ENCODE measurements at regions not wholly inside any gene's neighbourhood (a gene's known extent, or its start where the extent isn't known, plus 50 kb on each side); places are given as distances from the start of the nearest gene placed in this dataset.

DNA sequence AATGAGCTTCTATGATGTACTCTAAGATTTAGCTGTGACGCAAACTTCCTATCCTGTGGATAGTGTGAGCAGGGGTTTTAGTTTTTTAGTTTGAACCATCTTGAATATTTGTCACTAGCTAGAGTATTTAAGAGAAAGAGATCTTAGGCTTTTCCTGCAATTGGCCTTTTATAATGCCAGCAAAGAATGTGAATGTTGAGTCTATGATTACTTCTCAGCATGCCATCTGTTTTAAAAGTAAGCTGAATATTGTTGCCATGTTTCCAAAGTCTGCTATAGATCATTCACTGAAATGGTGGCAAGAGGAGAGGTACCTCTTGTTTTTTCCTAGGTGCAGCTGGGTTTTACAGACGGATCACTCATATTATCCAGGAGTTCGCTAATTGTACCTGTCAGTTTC, 1783.6 kb upstream of the FLRT2 start:
- DNase-seq (ENCODE audit: low read depth, low spot score) = no peak

DNA sequence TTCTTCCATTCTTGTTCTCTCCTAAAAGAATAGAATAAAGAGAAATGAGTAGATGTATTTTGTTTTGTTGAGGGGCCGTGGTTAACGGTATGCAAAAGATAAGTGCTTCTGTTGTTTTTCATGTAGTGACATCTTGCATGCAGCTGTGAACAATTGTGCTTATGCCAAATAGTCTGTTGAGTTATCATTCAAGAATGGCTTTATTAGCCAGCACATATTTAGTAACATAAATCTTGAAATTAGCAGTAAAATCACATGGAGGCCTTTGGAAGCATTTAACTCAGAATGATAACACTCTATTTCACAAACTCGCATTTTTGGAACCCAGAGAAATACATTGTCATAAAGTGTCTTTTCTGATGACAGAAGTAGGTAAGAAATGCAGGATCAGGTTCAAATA, 1772.0 kb upstream of the FLRT2 start:
- no peak for DNase-seq (ENCODE audit: low read depth, low spot score)

DNA sequence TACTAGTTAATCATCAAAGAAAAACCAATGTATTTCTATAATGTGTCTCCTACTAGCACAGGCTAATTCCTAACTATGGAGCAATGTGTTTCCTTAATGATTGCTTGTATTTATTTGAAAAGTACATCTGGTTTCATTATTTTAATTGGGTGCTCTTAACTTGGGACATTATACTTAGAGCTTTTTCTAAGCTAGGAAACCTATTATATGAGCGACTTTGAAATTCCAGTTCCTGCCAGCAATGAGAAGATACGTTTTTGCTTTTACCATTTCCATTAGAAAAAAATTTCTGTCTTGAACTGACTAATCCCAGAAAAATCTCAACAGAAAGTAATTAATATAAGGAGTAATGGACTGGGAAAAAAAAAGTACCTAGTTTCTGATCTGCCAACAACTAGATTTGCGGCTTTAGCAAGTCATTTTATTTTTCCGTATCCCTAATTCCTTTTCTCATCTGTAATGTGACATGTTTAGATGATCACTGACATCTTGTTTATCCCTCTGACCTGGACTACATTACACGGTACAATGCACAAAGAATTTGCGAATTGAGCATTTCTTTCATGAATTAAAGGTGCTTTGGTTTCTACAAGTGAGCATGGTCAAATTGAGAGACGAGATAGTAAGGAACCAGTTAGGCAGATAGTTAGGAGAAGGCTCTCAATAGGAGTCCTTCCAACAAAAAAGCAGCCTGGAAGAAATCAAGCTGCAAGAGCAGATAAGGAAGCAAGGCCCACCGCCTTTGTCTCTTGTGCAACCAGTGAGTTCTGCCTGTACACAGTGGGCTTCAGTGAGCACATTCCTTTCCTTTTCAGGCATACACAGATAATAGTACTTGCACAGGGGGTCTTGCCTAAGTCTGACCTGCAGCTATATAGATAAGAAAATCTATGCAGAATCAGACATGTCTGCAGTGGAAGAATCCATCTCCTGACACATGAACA, 1765.0 kb upstream of the FLRT2 start:
- DNase-seq (ENCODE audit: low read depth, low spot score) = no peak

DNA sequence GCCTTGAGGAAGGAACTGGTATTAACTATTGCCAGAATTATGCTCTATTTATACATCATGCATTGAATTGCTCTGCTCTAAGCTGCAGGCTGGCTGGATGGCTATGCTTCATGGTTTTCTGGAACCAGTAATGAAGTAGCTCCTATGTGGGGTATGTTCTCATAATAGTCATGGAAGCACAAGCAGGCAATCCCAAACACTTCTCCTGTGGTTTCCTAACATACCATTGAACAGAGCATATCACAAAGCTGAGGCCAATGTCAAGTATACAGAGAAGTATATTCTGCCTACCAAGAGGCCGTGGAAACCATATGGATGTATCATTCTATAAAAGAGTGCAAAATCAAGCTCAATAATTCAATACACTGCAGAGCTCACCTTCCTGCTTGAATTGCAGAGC, 1752.4 kb upstream of the FLRT2 start:
- DNase-seq (ENCODE audit: low read depth, low spot score) = no peak

DNA sequence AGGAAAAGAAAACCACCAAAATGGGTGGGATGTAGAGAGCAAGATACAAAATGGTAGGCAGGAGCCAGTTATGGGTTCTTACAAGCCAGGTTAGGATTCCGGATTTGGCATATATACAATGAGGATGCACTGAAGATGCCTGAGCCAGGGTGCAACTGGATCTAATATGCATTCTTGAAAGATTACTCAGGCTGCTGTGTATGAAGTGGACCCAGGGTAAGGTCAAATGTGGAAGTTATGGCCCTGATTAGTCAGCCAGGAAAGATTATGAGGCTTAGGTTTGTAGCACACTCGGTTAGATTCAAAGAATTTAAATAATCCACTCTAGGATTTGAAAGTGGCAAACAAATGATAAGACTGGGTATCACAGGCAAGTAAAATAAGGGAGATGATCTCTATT, 1750.7 kb upstream of the FLRT2 start:
- DNase-seq (ENCODE audit: low read depth, low spot score) = no peak

DNA sequence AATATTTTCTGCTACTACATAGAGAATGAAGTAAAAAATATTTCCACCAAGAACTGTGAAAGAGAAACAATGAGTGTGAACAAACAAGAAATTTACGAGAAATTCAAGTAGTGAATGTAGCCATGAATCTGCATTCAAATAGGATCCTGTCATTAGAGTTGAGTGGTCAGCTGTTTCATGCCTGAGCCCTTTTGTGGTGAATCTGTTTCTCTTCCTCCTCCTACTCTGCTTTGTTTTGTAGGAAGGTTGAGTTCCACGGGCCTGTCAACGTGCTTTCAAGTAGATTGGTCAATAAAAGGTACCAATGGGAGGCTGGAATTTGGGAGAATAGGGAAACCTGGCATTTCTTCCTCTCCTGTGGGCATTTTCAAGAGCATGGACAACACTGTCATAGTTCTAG, 1749.6 kb upstream of the FLRT2 start:
- DNase-seq (ENCODE audit: low read depth, low spot score) = no peak

DNA sequence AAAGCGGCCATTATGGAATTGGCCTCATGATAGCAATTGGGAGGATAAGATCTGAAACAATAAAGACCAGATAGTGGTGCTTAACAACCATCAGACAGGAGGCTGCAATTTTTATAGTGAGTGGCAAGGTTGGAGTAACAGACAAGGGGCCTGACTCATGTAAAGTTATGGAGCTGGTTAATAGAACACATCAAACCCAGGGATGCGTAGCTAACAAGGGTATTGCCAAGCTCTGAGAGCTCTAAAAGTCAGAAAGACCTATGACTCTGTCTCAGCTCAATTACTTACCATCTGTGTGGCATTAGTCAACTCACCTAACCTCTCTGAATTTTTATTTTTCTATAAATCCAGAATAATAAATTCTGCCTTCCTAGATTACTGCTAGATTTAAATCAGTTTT, 1731.5 kb upstream of the FLRT2 start:
- no peak for DNase-seq (ENCODE audit: low read depth, low spot score)

DNA sequence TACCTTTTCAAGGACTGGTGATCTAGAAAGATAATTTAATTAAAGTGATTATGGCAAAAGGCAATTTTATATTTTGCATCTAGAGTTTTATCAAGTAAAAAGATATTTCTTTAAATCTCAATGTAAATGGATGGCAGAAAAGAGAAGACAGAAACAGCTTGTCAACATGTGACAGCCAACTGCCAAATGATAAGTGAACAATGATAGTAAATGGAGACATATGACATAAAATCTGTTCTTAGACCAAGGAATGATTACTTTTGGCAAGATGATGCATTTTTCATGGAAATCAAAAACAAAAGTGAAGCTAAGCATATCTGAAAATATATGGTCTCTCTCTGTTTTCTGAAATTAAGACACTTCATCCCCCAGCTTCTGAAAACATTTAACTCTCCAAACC, 1730.7 kb upstream of the FLRT2 start:
- DNase-seq (ENCODE audit: low read depth, low spot score) = no peak

DNA sequence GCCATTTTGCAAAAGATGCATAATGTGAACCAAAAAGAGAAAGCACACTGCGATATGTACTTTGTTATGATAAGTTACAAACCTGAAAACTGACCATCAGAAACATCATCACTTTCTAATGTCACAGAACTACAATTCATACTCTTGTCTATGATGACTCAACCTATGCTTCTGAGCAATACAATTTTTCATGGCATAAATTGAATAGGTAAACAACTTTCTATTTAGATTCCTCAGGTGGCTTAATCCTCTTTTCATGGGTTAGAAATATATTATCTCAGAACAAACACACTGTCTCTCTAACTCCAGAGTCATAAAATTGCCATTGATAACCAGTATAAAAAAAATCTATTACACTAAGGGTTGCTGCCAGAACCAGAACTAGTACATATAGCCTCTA, 1715.0 kb upstream of the FLRT2 start:
- DNase-seq (ENCODE audit: low read depth, low spot score) = no peak

DNA sequence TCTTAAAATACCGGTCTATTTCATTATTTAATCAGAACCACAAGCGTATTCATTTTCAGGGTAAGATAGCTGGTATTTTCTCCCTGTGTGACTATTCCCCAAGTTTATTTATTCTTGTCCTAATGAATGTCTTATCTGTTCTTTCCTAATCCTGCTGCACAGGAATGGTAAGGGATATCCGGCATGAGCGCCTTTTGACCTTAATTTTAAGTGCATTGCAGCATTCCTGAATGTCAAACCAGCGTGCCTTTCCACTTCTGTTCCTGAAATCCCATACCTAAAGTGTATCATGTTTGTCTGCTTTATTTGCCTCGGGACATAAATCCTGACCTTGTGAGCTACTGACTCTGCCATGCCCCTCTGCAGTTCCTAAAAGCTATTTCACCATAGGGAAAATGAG, 1713.2 kb upstream of the FLRT2 start:
- DNase-seq (ENCODE audit: low read depth, low spot score) = peak; percentile 17

DNA sequence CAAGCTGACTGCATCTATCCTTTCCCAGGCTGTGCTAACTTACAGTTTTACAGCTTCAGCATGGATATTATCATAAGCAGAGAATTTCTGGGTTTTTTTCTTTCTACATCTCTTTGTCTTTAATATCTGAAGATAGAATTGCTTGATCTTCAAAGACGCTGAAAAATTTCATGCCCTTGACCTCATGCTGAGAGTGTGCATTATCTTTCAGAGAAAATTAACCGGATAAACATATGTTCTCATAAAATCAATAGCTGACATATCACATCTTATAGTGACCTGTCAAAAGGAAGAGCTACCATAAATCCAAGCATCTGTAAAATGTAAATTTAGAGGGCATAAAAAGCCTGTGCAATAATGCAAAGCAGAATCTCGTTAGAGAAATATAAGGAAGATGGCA, 1704.1 kb upstream of the FLRT2 start:
- no peak for DNase-seq (ENCODE audit: low read depth, low spot score)

DNA sequence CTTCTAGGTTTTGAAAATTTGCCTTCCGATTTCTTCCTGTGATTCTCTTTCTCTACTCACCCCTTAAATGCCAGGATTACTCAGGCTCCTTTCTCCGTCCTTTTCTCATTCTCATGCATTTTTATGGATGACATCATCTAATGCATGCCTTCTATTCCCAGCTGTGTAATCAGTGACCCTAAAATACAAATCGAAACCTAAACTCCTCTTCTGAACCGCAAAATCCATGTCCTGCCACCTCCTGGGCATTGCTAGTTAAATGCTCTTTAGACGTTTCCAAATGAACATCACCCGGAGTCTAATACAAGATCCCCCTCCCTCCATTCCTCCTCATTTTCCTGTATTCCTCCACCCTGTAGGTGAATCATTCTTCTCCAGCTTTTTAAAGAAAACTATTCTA, 1703.1 kb upstream of the FLRT2 start:
- no peak for DNase-seq (ENCODE audit: low read depth, low spot score)

DNA sequence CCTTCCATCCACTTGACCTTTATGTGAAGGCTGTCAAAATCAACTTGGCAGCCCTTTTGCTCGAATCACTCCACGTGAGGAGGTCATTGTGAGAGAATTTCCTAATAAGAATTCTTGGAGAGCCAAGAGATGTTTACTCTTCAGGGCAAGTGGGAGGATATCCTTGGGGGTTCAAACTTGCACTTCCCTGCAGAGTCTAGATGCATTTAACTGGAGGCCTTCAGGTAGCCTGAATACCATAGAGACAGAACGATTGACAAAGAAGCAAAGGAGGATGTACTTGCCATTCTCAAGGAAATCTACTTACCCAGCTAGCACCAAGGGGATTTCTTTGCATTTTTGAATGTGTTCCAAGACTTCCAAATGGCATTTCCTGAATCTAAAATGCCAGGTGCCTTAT, 1702.6 kb upstream of the FLRT2 start:
- DNase-seq (ENCODE audit: low read depth, low spot score) = no peak

DNA sequence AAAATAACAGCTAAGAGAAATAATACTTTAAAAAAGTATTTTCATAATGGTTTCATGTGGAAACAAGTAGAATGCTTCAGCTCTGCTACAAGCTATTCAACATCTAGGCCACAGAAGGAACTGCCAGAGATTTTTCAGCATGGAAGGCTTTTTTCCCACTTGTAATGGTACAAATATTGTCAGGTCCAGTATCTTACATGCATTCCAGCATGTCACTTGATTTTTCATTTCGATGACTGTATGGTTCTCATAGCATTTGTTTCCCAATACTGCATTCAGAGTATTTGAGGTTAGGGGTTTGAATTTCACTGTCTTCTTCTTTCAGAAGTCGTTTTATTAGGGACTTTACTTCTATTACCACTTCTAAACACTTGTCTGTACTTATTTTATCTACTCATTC, 1701.5 kb upstream of the FLRT2 start:
- no peak for DNase-seq (ENCODE audit: low read depth, low spot score)

DNA sequence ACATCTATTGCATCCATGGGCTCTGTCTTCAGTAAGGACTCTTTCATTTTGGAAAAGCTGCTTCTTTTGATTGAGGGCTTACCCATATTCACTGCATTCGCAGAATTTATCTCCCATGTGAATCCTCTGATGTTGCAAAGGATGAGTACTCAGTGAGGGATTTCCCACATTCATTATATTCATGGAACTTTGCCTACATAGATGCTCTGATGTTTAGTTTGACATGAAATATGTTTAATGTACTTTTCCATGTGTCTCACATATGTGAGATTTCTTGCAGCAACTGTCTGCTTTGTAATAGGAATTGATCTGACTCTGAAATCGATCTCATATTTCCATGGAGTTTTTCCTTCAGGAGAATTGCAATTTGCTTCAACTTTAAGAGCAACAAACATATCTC, 1699.6 kb upstream of the FLRT2 start:
- DNase-seq (ENCODE audit: low read depth, low spot score) = no peak

DNA sequence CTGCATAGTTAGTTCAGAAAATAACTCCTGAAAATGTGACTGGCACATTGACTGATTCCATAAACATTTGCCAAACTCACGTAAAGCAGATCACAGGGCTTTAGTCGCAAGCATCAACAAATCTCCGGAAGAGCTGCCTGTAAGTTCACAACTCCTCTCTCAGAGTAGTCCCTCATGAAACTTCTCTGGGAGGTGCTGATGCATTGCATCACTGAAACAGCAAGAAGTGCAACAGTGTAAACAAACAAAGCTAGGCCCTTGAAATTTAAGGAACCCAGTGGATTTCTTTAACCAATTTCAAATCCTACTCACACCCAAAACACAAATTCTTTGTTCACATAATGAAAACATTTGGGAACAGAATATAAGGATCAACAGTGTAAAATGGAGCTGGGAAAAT, 1691.7 kb upstream of the FLRT2 start:
- DNase-seq (ENCODE audit: low read depth, low spot score) = no peak

DNA sequence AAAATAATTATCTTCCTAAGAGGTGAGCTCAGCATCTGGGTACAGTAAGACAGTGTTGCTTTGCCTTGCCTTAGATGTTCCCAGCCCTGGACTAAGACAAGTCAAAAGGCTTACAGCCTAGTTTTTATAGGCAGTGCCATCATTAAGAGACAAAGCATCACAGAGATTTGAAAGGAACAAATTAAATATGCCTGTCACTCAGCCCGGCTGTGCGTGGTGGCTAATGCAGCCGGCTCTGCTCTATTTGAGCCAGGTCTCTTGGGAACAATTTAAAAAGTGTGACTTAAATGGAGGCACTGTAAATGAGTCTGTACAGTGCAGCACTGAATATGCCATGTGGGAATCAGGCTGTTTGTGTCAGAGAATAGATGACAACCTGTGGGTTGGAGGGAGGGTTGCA, 1687.4 kb upstream of the FLRT2 start:
- DNase-seq (ENCODE audit: low read depth, low spot score) = no peak

DNA sequence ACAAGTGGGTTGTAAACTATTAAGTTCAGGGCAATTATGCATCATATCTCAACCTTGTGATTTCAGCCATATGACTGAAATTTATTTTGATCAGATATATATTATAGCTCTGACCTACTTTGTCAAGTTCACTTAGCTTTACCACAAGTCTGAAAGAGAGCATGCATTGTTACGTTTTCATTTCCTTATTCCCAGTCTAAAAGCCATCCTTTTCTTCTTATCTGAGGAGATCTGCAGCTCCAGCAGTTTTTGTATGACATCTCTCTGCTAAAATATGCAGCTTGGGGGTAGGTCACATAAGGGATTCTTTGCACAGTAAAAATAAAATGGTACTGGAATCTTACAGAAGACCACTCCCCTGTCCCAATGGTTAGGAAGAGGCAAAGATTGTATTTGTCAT, 1682.8 kb upstream of the FLRT2 start:
- no peak for DNase-seq (ENCODE audit: low read depth, low spot score)

DNA sequence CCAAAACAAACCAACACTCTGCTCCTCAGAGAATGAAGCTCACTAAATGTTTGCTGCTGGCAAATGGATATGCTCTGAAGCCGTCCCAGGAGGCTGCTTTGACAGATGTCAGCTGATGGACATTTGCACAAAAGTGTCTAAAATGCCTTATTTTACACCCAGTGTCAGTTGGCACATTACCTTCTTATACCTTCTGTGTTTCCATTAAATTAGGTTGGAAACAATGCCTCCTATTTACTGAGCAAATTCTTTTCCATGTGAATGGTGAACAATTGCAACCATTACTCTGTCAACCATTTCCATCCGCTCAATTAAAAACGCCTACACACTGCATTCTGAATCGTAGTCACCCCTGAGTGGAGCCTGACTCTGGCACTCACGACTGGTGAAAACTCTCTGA, 1679.9 kb upstream of the FLRT2 start:
- no peak for DNase-seq (ENCODE audit: low read depth, low spot score)

DNA sequence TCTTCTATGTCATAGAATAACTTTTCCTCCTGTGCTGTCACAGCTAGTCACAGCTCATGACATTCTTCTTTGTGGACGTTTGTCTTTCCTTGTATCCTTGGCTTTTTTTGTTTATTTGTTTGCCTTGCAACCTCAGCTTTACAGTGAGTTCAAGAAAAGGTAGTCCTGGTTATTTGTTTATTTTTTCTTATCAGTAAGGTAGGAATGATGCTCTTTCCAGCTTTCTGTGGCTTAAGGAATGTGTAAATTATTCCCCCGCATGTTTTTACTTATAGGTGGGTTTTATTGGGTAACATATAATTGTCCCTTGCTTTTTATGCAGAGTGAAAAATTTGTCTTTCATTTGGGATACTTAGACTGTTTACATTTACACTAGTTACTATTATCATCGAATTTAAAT, 1673.6 kb upstream of the FLRT2 start:
- no peak for DNase-seq (ENCODE audit: low read depth, low spot score)

DNA sequence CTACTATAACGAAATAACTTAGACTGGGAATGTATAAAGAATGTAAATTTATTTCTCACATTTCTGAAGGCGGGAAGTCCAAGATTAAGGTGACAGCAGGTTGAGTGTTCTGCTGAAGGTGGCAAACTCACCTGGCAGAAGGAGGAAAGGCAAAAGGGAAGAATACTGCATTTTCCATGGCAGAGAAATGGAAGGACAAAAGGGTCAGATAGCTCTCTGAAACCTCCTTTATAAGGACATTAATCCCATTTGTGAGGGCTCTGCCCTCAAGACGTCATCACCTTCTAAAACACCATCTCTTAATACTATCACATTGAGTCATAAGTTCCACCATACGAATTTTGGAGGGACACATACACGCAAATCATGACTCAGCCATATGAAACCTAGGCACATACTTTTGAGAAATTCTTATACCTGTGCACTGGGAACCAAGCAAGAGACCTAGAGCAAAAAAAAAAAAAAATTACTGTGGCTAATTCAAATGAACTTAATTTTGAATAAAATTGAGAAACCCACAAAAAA, 1669.3 kb upstream of the FLRT2 start:
- DNase-seq (ENCODE audit: low read depth, low spot score) = no peak

DNA sequence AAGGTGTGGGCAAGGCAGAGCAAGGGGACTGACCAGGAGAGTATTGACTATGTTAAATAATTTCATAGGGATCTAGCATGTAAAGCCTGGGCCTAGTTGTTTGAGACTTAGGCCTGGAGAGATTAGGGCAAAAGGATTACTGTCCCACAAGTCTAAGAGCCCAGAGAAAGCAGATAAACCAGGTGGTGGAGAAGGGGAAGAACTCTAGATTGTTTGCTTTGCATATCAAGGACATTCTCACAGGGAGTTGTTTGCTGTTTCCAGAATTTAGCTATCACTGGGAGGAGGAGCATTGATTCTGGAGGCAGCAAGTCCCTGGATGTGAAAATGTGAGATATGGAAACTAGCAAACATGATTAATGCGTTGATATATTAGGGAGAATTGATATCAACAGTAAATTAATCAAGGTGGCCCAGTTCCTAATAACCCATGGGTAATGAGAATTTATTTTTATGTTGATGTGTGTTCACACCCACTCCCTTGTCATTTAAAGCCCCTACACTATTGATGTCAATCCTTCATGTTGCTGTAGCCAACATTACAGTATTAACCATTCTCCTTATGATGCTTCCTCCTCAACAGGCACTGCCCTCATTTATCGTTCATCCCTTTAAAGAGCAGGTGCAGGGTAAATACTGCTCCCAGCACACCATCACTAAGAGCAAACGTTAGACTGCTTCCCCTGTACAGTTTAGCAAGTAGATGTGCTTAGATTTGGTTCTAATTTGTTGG, 1666.7 kb upstream of the FLRT2 start:
- no peak for DNase-seq (ENCODE audit: low read depth, low spot score)

DNA sequence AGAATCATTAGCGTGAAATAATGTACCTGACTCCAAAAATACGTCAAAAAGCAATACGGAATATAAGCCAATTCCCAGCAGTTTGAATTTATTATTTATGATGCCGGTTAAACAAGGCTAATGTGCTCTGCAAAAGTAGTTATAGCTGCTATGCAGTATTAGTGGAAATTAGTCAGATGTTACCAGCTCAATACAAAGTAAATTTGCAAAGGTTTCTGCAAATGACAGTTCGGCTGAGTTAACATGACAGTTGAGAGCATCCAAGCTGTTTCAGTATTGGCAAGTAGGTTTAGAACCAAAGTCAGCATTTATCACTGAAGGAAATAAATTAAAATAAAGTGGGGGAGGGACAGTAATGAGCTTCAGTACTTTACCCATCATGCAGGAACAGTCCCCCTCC, 1665.8 kb upstream of the FLRT2 start:
- DNase-seq (ENCODE audit: low read depth, low spot score) = no peak
